T-helper 22 cell (primary cell): ENCODE measurements at regions not wholly inside any gene's neighbourhood (a gene's known extent, or its start where the extent isn't known, plus 50 kb on each side); places are given as distances from the start of the nearest gene placed in this dataset.

ENCODE experiments used
- DNase-seq: peaks from one replicate; pipeline ENCODE4 v3.0.0-alpha.2; 2020; ENCODE audit warnings: low read depth

DNA sequence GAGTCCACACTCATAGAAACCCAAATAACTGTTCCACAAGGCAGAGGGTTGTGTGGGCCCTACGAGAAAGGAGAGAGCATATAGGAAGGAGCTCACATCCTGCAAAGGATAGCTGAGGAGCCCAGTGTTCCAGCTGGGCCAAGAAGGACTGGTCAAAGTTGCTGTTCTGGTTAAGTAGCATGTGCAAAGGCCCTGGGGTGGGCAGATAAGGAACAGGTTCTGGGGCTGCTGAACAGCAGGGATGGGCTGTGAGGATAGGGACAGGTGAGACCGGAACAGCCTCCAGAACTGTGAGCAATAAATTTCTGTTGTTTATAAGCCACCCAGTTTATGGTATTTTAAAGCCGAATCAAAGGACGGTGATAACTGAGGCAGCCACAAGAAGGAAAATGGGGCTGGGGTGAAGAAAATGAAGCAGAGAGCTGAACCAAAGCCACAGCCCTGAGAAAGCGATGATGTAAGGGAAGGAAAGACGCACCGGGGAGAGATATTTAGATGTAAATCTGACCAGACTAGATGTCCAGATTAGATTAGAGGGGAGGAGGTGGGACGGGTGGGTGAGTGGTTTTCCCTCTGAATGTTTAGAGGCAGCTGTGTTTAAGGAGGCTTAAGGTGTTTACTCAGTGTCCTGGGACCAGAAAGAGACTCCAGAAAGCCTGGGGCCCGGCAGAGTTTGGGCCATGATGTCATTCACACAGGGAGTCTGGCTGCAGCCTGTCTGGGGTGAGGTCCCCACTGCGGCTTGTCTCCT lies 180.8 kb upstream of the BCOR start:
- peak; percentile 76 for DNase-seq

- no peak for DNase-seq
Measured at GRCh38 chrX:40277672-40278071, 179.9 kb upstream of the BCOR start.

- no peak for DNase-seq
Measured at GRCh38 chrX:40273356-40274050, 175.7 kb upstream of the BCOR start.

GRCh38 chrX:40272776-40273175 lies 175.0 kb upstream of the BCOR start:
- no peak for DNase-seq

DNA sequence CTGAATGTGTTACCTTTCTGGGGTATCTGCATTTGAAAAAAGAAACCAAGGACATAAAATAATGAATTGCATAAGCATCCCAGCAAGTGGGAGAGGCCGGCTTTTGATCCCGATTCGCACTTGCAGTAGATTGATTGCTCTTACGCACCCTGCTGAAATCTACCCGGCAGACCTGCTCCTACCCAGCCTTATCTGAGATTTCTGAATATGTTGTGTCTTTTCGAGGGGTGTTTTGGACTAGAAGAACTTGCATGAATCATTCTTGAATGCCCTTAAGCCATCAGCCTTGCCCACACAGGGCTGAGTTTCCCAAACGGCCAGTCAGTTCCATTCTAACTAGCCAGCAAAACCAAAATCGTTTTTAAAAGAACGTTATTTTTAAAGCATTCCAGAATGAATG lies 174.4 kb upstream of the BCOR start:
- DNase-seq, result no peak

DNA sequence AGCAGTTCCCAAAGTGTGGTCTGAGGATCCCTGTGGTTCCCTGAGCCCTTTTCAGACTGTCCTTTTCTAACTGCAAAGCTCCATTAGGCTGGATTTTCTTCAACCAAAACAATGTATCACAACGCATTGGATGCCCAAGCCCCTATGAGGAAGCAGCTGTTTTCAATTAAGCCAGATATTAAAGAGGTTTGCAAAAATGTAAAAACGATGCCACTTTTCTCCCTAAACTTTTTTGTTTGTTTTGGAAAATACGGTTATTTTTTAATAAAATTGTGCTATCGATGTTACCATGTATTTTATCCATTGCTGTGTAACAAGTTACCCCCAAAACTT lies 170.4 kb upstream of the BCOR start:
- no peak for DNase-seq

- no peak for DNase-seq
Measured at GRCh38 chrX:40267334-40268187, 169.8 kb upstream of the BCOR start.

- no peak for DNase-seq
Measured at GRCh38 chrX:40266490-40267333, 169.0 kb upstream of the BCOR start.

- DNase-seq, result no peak
Measured at GRCh38 chrX:40265936-40266335, 168.2 kb upstream of the BCOR start.

DNA sequence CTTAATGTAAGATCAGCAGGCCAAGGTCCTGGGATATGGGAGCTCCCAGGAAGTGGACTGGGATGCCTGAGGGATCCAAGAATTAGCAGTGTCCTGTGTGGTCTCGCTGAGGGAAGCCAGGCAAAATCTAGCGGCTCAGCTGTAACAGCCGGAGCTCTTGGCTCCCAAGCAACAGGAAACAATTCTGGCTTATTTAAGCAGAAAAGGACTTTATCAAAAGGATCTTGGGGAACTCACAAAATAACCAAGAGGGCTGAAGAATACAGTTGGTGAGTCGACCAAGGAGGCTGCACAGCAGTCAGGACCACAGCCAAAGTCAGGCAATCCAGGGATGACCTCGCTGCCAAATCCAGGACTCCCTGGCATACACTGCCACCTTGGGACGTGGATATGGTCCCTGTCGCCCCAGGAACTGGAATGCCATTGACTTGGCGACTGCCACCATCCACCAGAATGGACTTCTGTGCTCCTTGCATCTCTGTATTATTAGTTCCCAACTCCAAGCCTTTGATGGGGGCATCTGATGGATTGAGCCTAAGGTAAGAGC lies 165.3 kb upstream of the BCOR start:
- DNase-seq, result no peak

GRCh38 chrX:40262157-40263013 lies 164.6 kb upstream of the BCOR start:
- no peak for DNase-seq

GRCh38 chrX:40261833-40262156 lies 164.0 kb upstream of the BCOR start:
- DNase-seq, result no peak

- DNase-seq, result no peak
Measured at GRCh38 chrX:40260146-40260747, 162.5 kb upstream of the BCOR start.

DNA sequence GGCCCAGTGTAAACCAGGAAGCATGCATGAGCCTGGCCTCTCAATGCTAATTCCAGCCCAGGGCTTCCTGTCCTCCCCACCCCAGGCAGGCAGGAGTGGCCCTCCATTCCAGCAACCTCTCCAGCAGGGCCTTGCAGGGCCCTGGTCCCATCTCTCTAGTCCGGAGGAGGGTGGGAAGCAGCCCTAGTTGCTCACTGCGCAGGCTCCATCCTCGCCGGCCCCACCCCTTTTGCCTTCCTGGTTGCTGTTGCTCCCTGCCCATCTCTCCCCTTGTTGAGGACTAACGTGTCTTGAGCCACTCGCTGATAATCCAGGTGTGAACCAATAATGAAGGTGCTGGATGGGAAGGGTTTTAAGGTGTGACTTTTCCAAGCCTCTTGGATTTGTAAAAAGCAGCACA lies 161.2 kb upstream of the BCOR start:
- DNase-seq, result no peak

GRCh38 chrX:40253771-40254170 lies 156.0 kb upstream of the BCOR start:
- DNase-seq, result no peak

- no peak for DNase-seq
Measured at GRCh38 chrX:40249582-40249981, 151.8 kb upstream of the BCOR start.

DNA sequence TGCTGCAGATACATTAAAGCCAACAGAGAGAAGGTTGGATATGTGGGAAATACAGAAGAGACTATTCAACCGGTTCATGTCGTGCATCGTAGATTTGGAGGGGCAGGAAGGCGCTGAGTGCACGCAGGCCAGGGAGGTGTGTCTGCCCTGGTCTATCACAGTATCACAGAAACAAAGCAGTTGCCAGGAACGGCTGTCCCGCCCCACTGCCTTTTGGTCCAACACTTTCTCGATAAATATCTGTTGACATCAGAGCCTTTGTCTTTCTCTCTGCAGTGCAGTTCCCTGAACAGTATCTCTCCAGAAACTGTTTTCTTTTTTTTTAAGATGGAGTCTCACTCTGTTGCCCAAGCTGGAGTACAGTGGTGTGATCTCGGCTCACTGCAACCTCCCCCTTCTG lies 151.1 kb upstream of the BCOR start:
- no peak for DNase-seq

DNA sequence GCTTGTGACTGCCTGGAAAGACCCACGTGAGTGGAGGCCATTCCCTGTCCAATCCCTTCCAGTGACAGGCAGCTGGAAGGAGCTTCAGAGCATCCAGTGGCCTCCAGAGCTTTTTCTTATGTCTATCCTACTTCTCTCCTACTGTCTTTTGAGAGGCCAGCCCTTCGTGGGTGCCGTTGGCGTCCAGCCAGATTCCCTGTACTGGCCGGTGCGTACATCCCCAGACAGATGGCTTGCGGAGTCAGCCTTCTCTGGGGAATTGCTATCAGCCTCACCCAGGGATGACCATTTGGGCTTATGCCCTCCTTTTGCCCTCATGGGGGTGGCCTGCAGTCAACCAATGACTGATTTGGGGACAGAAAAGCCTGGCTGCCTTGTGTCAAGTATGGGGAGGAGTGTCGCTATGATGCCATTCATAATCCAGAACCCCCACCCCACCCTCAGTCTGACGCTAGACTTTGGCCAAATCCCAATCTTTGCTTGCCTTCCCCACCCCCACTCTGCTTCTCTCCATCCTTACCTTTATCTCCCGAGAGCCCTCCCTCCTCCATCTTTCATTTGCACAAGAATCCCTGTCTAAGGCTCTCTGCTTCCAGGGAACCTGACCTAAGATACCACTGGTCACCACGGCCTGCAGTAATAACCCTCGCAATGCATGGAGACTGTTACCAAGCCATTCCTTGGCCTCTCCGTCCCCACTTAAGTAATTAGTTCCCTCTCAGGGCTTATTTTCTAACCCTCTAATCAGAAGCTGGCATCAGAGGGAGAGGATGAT lies 150.3 kb upstream of the BCOR start:
- no peak for DNase-seq

- no peak for DNase-seq
Measured at GRCh38 chrX:40247382-40247781, 149.6 kb upstream of the BCOR start.
